Left lobe of liver (tissue), 2 donors: ENCODE measurements at regions not wholly inside any gene's neighbourhood (a gene's known extent, or its start where the extent isn't known, plus 50 kb on each side); places are given as distances from the start of the nearest gene placed in this dataset.
"Not testable (repeated sequence)": the region's sequence is repeated elsewhere in the genome, so short reads cannot be mapped to it uniquely, and the experiment has no call there.

Experiments
- ATAC-seq: fragments of 200-7000 bp; cut with Tn5 transposase; one replicate; pipeline ENCODE4 v1.9.1; 2020; ENCODE audit warnings: mild to moderate bottlenecking, moderate library complexity
- DNase-seq: peaks from one replicate; pipeline ENCODE4 v3.0.0-alpha.2; 2020; ENCODE audit warnings: low spot score
- donor health status: DM: no; HTN: no; CAD: no; lungs with moderate emphysema.
- donor health status: DM: no; HTN: yes; CAD: no.

- DNase-seq (no peak), ATAC-seq (no peak)
These were observed 139.7 kb downstream of the B3GNT2 start for GRCh38 chr2:62335612-62336011.

- DNase-seq (no peak), ATAC-seq (no peak)
These were observed 138.6 kb downstream of the B3GNT2 start for GRCh38 chr2:62334440-62335058.

DNA sequence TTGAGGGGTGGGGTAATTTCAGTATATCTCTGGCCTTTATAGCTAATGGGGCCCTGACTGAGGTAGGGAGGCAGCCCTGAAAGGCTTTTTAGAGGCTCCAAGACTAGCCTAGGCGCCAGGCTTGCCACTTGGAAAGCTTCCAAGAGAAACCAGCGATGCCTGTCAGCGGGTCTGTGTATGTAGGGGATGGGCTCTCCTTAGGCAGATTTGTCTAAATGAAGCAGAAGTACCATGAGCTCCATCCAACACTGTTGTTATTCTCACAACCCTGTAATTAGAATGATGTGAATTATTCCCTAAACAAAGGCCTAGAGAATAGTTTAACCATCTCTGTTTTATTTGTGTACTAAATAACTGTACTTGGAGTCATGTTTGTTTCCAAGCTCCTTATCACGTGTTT is 138.1 kb downstream of the B3GNT2 start:
- no peak for DNase-seq
- ATAC-seq = no peak

DNA sequence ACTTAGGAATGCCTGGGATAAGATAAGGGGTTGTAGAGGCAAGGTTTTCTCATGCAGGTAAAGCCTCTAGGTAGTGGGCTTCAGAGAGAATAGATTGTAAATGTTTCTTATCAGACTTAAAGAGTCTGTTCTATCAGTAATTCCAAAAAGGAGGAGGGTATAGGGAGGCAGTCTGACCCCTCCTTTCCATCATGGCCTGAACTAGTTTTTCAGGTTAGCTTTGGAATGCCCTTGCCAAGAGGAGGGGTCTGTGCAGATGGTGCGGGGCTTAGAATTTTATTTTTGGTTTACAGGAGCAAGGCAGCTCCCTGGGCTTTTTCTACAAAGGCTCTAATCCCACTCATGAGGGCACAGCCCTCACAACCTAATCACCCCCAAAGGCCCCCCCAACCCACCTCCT is 135.0 kb downstream of the B3GNT2 start:
- DNase-seq (no peak), ATAC-seq (no peak)

- ATAC-seq (no peak), DNase-seq (no peak)
These were observed 133.9 kb downstream of the B3GNT2 start for GRCh38 chr2:62329797-62330196.

- DNase-seq = no peak
These were observed 130.8 kb downstream of the B3GNT2 start for GRCh38 chr2:62326735-62327134.

DNA sequence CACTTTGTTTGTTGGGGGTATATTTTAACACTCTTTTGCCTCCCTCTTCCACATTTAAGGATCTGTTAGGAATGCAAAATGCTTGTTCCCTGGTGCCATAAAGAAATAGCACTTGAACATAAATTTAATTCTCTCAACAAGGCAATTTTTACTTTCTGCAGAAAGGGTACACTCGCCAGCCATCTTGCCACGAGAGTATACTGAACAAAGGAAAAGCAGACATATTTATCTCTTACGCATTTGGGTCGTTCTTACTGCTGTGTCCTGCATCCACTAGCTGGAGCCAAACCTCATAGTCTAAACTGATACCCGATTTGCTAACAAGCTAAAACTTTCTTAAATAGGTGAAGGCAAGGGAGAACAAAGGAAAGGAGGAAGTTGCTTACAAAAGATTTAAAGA is 129.5 kb downstream of the B3GNT2 start:
- DNase-seq (no peak), ATAC-seq (no peak)

More at GRCh38 chr2:62326735-62327134, 130.8 kb downstream of the B3GNT2 start:
- no peak for ATAC-seq

- DNase-seq (no peak), ATAC-seq (no peak)
These were observed 125.7 kb downstream of the B3GNT2 start for GRCh38 chr2:62321380-62322289.

DNA sequence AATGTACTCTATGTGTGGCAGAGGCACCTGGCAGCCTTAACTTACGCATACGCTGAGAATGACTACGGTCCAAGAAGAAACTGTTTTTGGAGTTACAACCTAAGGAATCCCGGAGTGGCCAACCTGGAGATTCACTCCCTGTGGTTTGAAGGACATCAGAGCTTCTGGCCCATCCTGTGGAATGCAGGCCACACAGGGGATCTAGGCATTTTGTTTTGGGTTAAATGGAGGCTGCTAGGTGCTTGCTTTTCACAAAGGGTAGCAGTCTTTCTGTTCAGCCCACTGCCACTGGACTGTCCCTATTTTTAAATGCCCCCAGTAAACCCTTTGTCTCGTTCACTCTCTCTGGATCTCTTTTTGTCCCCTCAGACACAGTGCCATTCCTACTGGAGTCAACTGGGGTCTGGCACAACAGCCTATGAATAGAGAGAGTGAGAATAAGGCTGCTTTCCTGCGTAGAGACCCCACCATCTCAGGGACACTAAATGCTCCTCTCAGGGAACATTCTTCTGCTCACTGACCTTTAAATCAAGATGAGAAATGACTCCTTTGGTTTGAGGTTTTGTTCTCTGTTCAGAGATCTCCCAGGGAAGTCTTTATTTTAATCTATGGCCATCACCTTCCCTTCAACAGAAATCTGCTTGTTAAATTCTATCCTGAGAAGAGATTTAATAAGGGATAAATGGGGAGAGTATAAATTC is 124.9 kb downstream of the B3GNT2 start:
- ATAC-seq (no peak), DNase-seq (no peak)

GRCh38 chr2:62320137-62320536 is 124.2 kb downstream of the B3GNT2 start:
- not testable (repeated sequence) for DNase-seq, ATAC-seq

- DNase-seq (no peak), ATAC-seq (no peak)
These were observed 123.2 kb downstream of the B3GNT2 start for GRCh38 chr2:62319070-62319469.

DNA sequence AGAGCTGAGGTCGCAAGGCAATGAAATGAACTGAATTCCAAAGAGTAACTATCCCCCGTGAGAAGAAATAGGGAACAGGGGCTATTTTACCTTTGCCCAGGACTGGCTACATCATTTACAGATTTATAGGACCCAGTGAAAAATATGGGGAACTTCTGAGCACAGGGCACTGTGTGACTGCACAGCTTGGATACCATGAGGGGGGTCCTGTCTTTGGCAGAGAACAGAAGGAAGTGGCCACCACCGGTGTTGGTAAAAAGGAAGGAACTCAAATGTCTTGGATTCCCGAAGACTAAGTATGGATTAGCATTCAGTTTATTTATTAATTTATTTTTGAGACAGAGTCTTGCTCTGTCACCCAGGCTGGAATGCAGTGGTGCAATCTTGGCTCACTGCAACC is 119.6 kb downstream of the B3GNT2 start:
- ATAC-seq = no peak
- DNase-seq = no peak

DNA sequence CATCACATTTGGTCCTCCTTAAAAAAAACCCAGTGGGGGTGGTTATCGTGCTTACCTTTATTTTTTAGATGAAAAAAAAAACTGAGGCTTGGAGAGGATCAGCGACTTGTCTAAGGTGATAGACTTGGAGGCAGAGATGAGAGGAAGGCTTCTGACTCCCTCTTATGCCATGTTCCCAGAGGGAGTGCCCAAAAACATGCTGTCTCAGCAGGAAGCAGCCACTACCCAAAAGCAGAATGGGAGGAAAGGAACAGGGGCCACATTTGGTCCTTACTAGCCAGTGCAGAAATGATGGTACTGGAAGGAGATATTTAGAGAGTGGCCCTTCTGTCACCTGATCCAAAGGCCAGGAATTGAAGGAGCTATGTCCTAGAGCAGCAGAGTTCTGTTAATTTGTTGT is 118.4 kb downstream of the B3GNT2 start:
- DNase-seq = no peak
- no peak for ATAC-seq

DNA sequence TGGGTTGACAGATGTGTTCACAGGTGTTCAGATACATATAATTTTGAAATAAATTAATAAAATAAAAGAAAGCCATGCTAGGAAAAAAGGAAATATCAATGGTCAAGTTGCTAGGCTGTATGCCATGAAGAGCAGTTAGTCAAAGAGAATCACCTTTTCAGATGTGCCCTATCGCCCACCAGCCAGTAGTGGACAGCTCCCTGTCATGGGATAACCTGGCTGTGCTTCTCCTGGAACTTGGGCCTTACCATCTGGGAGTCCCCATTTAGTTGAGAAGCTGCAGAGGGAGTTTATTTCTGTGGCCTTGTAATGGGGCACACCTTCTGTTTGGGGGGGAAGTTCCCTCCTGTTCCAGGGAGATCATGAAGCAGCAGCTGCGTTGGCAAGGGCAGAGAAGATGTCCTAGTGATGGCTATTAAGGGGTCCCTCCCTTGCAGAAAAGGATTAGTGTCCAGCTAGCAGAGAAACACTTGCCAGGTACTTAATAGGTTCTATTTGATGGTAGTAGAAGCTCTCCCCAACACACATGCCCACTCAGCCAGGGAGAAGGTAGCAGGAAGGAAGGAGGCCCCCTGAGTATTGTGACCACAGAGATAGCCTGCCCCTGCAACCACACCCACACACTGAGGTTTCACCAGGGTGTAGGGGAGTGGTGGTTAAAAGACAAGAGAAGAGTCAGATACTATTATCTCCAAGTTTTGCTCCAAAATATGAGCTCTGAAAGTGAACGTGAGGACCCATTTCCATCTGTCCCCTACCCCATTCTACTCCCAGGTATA is 117.7 kb downstream of the B3GNT2 start:
- DNase-seq (no peak), ATAC-seq (no peak)

- no peak for DNase-seq
- ATAC-seq = no peak
These were observed 113.7 kb downstream of the B3GNT2 start for GRCh38 chr2:62309465-62310091.

GRCh38 chr2:62309081-62309464 is 113.2 kb downstream of the B3GNT2 start:
- ATAC-seq = no peak
- no peak for DNase-seq

GRCh38 chr2:62307469-62308389 is 111.8 kb downstream of the B3GNT2 start:
- ATAC-seq (no peak), DNase-seq (no peak)

GRCh38 chr2:62306751-62307468 is 111.0 kb downstream of the B3GNT2 start:
- no peak for DNase-seq
- no peak for ATAC-seq
